ENCODE measurements at regions not wholly inside any gene's neighbourhood (a gene's known extent, or its start where the extent isn't known, plus 50 kb on each side); places are given as distances from the start of the nearest gene placed in this dataset.

DNA sequence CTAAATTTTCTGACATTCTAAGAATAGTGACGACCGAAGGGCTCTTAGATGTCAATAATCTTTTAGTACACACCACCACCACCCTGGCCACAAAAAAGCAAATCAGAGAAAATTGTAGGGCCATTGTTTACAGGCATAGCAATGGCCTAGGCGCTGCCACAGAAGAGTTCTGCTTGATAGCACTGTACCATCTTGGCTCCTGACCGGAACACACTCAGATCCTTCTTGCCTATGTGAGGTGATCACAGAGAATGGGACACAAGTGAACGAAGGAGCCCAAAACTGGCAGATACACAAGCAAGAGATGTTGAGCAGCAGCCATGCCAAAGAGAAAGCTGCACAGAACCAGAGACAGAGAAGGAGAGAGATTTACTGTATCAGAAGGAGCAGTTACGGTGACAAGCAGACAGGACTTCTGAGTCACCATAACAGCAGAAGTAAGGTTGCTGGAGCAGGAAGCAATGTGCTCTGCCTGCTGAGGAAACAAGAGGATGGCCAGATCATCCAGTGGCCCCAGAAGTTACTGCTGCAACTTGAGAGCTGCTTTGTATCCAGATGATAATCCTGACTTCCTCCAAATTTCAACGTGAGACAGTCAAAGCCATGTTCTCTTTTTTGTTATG is 105.2 kb downstream of the SLITRK6 start:
- no peak for TF ChIP-seq CTCF (conservative IDR thresholded peaks at IDR 0.05; ENCODE audit: low read depth, low read length)
- TF ChIP-seq EZH2 (IDR thresholded peaks at IDR 0.05; ENCODE audit: borderline replicate concordance, low read depth, low read length, poor library complexity, severe bottlenecking), result no peak
